ENCODE measurements at regions not wholly inside any gene's neighbourhood (a gene's known extent, or its start where the extent isn't known, plus 50 kb on each side); places are given as distances from the start of the nearest gene placed in this dataset.

DNA sequence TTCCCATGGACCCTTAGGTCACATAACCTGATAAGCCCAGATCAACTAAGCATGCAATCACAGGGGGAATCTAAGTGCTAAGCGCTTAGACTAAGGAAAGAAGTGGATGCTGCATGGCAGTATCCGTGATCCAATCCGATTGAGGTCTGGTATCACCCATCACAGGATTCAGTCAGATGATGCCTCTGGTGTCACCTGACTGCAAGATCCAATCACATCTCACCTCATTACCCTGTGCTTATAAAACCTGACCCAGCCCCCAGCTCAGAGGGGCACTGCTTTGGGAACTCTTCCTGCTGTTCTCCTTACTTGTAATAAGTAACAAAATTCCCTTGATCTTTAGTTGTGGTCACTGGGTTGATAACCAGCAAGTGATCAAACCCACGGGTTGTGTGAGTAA, 84.7 kb upstream of the TMEM168 start:
- Histone ChIP-seq H3F3A (replicated peaks; ENCODE audit: low read depth) (no peaks in the 10 kb centered on the region), H4K20me1 (replicated peaks; ENCODE audit: insufficient read depth) (no peaks in the 10 kb centered on the region), H3K9me2 (ENCODE audit: insufficient read depth) (no peaks in the 10 kb centered on the region), H3K36me3 (ENCODE audit: insufficient read depth) (no peaks in the 10 kb centered on the region), H3K4me3 (no peak overlapping the region), H3K4me2 (no peak overlapping the region), H3K27me3 (ENCODE audit: insufficient read depth) (no peaks in the 10 kb centered on the region), H3K27ac (ENCODE audit: low read depth) (no peak overlapping the region), H3K79me2 (replicated peaks; ENCODE audit: insufficient read depth) (peaks cover 24% of the 10 kb centered on the region), H2AFZ (no peak overlapping the region), H3K4me1 (ENCODE audit: insufficient read depth) (peaks cover 2% of the 10 kb centered on the region; the same call in 1 of the 2 replicates)
- no peaks in the 10 kb centered on the region for H3K36me3 Mint-ChIP-seq (ENCODE audit: low read depth)
- peaks cover 5% of the 10 kb centered on the region for H3K4me1 Mint-ChIP-seq
- no peak for ATAC-seq
- no peak overlapping the region for H3K4me3 Mint-ChIP-seq
- TF ChIP-seq, protein P1, sequence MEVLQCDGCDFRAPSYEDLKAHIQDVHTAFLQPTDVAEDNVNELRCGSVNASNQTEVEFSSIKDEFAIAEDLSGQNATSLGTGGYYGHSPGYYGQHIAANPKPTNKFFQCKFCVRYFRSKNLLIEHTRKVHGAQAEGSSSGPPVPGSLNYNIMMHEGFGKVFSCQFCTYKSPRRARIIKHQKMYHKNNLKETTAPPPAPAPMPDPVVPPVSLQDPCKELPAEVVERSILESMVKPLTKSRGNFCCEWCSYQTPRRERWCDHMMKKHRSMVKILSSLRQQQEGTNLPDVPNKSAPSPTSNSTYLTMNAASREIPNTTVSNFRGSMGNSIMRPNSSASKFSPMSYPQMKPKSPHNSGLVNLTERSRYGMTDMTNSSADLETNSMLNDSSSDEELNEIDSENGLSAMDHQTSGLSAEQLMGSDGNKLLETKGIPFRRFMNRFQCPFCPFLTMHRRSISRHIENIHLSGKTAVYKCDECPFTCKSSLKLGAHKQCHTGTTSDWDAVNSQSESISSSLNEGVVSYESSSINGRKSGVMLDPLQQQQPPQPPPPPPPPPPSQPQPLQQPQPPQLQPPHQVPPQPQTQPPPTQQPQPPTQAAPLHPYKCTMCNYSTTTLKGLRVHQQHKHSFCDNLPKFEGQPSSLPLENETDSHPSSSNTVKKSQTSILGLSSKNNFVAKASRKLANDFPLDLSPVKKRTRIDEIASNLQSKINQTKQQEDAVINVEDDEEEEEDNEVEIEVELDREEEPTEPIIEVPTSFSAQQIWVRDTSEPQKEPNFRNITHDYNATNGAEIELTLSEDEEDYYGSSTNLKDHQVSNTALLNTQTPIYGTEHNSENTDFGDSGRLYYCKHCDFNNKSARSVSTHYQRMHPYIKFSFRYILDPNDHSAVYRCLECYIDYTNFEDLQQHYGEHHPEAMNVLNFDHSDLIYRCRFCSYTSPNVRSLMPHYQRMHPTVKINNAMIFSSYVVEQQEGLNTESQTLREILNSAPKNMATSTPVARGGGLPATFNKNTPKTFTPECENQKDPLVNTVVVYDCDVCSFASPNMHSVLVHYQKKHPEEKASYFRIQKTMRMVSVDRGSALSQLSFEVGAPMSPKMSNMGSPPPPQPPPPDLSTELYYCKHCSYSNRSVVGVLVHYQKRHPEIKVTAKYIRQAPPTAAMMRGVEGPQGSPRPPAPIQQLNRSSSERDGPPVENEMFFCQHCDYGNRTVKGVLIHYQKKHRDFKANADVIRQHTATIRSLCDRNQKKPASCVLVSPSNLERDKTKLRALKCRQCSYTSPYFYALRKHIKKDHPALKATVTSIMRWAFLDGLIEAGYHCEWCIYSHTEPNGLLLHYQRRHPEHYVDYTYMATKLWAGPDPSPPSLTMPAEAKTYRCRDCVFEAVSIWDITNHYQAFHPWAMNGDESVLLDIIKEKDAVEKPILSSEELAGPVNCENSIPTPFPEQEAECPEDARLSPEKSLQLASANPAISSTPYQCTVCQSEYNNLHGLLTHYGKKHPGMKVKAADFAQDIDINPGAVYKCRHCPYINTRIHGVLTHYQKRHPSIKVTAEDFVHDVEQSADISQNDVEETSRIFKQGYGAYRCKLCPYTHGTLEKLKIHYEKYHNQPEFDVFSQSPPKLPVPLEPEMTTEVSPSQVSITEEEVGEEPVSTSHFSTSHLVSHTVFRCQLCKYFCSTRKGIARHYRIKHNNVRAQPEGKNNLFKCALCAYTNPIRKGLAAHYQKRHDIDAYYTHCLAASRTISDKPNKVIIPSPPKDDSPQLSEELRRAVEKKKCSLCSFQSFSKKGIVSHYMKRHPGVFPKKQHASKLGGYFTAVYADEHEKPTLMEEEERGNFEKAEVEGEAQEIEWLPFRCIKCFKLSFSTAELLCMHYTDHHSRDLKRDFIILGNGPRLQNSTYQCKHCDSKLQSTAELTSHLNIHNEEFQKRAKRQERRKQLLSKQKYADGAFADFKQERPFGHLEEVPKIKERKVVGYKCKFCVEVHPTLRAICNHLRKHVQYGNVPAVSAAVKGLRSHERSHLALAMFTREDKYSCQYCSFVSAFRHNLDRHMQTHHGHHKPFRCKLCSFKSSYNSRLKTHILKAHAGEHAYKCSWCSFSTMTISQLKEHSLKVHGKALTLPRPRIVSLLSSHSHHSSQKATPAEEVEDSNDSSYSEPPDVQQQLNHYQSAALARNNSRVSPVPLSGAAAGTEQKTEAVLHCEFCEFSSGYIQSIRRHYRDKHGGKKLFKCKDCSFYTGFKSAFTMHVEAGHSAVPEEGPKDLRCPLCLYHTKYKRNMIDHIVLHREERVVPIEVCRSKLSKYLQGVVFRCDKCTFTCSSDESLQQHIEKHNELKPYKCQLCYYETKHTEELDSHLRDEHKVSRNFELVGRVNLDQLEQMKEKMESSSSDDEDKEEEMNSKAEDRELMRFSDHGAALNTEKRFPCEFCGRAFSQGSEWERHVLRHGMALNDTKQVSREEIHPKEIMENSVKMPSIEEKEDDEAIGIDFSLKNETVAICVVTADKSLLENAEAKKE (CRISPR knock-in tag; IDR thresholded peaks at IDR 0.05): no peak
- TF ChIP-seq, protein P2, sequence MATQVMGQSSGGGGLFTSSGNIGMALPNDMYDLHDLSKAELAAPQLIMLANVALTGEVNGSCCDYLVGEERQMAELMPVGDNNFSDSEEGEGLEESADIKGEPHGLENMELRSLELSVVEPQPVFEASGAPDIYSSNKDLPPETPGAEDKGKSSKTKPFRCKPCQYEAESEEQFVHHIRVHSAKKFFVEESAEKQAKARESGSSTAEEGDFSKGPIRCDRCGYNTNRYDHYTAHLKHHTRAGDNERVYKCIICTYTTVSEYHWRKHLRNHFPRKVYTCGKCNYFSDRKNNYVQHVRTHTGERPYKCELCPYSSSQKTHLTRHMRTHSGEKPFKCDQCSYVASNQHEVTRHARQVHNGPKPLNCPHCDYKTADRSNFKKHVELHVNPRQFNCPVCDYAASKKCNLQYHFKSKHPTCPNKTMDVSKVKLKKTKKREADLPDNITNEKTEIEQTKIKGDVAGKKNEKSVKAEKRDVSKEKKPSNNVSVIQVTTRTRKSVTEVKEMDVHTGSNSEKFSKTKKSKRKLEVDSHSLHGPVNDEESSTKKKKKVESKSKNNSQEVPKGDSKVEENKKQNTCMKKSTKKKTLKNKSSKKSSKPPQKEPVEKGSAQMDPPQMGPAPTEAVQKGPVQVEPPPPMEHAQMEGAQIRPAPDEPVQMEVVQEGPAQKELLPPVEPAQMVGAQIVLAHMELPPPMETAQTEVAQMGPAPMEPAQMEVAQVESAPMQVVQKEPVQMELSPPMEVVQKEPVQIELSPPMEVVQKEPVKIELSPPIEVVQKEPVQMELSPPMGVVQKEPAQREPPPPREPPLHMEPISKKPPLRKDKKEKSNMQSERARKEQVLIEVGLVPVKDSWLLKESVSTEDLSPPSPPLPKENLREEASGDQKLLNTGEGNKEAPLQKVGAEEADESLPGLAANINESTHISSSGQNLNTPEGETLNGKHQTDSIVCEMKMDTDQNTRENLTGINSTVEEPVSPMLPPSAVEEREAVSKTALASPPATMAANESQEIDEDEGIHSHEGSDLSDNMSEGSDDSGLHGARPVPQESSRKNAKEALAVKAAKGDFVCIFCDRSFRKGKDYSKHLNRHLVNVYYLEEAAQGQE (IDR thresholded peaks at IDR 0.05; ENCODE audit: unreplicated experiment): no peak
- no peak for TF ChIP-seq ZNF114 (CRISPR knock-in tag; IDR thresholded peaks at IDR 0.05)
- no peak for TF ChIP-seq CTCF (conservative IDR thresholded peaks at IDR 0.05; ENCODE audit: low read depth in 2 of 2)
- H3K27me3 Mint-ChIP-seq (ENCODE audit: insufficient read depth, low read depth, poor library complexity): no peaks in the 10 kb centered on the region
- no peaks in the 10 kb centered on the region for H3K9me3 Mint-ChIP-seq
- no peak for DNase-seq (ENCODE audit: low spot score)
- H3K27ac Mint-ChIP-seq: no peak overlapping the region

All from GM23338 (cell line).